K562 (cell line): ENCODE measurements at regions not wholly inside any gene's neighbourhood (a gene's known extent, or its start where the extent isn't known, plus 50 kb on each side); places are given as distances from the start of the nearest gene placed in this dataset.
A peak's percentile ranks its signal among the peaks of the same experiment; 100 is the strongest.

Experiments used
- CREB1 ChIP-seq, 2 experiments: sonication (generic) in 1 of 2; formaldehyde crosslinking in 1 of 2; IDR thresholded peaks; 2 replicates each; pipeline versions ENCODE4 v1.6.1 to v1.8.0; 2012 to 2022; ENCODE audit warnings: inconsistent platforms in 1 of 2, mild to moderate bottlenecking in 1 of 2, missing genetic modification reagents in 1 of 2, moderate library complexity in 1 of 2
- EGR1 ChIP-seq: fragments of 450-650 bp; conservative IDR thresholded peaks from 2 replicates; pipeline ENCODE4 v1.6.1; 2017; ENCODE audit warnings: mild to moderate bottlenecking
- FOSL1 ChIP-seq: fragments of 200-800 bp; sonication (Bioruptor generic); conservative IDR thresholded peaks from 2 replicates; pipeline ENCODE4 v1.6.1; 2016; ENCODE audit warnings: missing genetic modification characterization, missing compliant biosample characterization
- GABPA ChIP-seq: fragments of 200-800 bp; sonication (Bioruptor generic); conservative IDR thresholded peaks from 2 replicates; pipeline ENCODE4 v1.6.1; 2016; ENCODE audit warnings: low read depth, missing genetic modification characterization, missing compliant biosample characterization
- JUND ChIP-seq, 2 experiments: IDR thresholded peaks; 2 replicates in 1 of 2; 3 replicates in 1 of 2; pipeline ENCODE4 v1.6.1; 2011; ENCODE audit warnings: borderline replicate concordance in 2 of 2, low read depth in 2 of 2, low read length in 2 of 2, improper control_type of control experiment in 1 of 2, missing biosample characterization in 1 of 2, missing genetic modification characterization in 1 of 2, missing genetic modification reagents in 1 of 2
- KLF16 ChIP-seq: IDR thresholded peaks from 2 replicates; pipeline ENCODE4 v1.6.1; 2016; ENCODE audit warnings: antibody characterized with exemption
- NFIC ChIP-seq: fragments of 450-650 bp; IDR thresholded peaks from 2 replicates; pipeline ENCODE4 v1.6.1; 2017; ENCODE audit warnings: mild to moderate bottlenecking, inconsistent platforms
- NR4A1 ChIP-seq, 2 experiments: fragments of 250-450 bp in 1 of 2; fragments of 450-650 bp in 1 of 2; sonication (Bioruptor Pico) in 1 of 2; IDR thresholded peaks; 2 replicates each; pipeline versions ENCODE4 v1.4.0 to v1.6.1; 2016 to 2020; ENCODE audit warnings: mild to moderate bottlenecking in 2 of 2, missing compliant biosample characterization in 1 of 2, missing genetic modification characterization in 1 of 2, moderate library complexity in 1 of 2
- PCBP2 ChIP-seq: fragments of 200-400 bp; formaldehyde crosslinking; IDR thresholded peaks from 2 replicates; pipeline ENCODE4 v1.6.1; 2018; ENCODE audit warnings: low read length, low read depth, mild to moderate bottlenecking, moderate library complexity; ENCODE audit not compliant: poor library complexity, severe bottlenecking
- RNF2 ChIP-seq: sonication (generic); IDR thresholded peaks from 2 replicates; pipeline ENCODE4 v1.6.1; 2016
- RREB1 ChIP-seq: fragments of 250-450 bp; sonication (Bioruptor Pico); IDR thresholded peaks from 2 replicates; pipeline ENCODE4 v1.4.0; 2020
- RUNX1 ChIP-seq: sonication (generic); IDR thresholded peaks from 2 replicates; pipeline ENCODE4 v1.6.1; 2016; ENCODE audit warnings: antibody characterized with exemption, low read depth
- TEAD4 ChIP-seq, 2 experiments: sonication (generic) in 1 of 2; formaldehyde crosslinking in 1 of 2; IDR thresholded peaks; 2 replicates each; pipeline versions ENCODE4 v1.6.1 to v1.8.0; 2012 to 2022; ENCODE audit warnings: borderline replicate concordance in 1 of 2, inconsistent platforms in 1 of 2, low read length in 1 of 2, mild to moderate bottlenecking in 1 of 2, missing genetic modification reagents in 1 of 2
- TFAP4 ChIP-seq: sonication (generic); formaldehyde crosslinking; IDR thresholded peaks from 2 replicates; pipeline ENCODE4 v1.8.0; 2022; ENCODE audit warnings: missing genetic modification reagents, mild to moderate bottlenecking, moderate library complexity, borderline replicate concordance
- TF ChIP-seq, protein P1 (sequence below): fragments of 450-650 bp; IDR thresholded peaks from 2 replicates; pipeline ENCODE4 v1.6.1; 2016; ENCODE audit warnings: low read depth, mild to moderate bottlenecking, moderate library complexity
- TF ChIP-seq, protein P2 (sequence below), 2 experiments: fragments of 450-650 bp; IDR thresholded peaks; 2 replicates each; pipeline ENCODE4 v1.6.1; 2016
- TF ChIP-seq, protein P3 (sequence below), 2 experiments: fragments of 250-450 bp in 1 of 2; fragments of 450-650 bp in 1 of 2; sonication (Bioruptor Pico) in 1 of 2; IDR thresholded peaks; 2 replicates each; pipeline versions ENCODE4 v1.6.1 to v1.8.0; 2016 to 2021; ENCODE audit warnings: mild to moderate bottlenecking in 2 of 2, moderate library complexity in 2 of 2, missing compliant biosample characterization in 1 of 2, missing genetic modification characterization in 1 of 2

DNA sequence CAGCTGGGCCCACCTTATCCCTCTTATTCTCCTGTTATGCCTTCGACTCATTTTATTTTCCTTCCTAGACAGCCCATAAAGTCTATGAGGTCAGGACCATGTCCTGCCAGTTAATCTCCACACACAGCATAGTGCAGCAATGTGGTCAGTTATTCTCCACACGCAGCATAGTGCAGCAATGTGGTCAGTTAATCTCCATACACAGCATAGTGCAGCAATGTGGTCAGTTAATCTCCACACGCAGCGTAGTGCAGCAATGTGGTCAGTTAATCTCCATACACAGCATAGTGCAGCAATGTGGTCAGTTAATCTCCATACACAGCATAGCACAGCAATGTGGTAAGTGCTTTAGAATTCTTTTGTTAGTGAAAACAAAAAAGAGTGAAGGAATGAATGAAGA is 77.8 kb downstream of the TEX36 start (continued):
- TF ChIP-seq RREB1 (CRISPR knock-in tag) = no peak
- TF ChIP-seq PCBP2 = no peak
- no peak for TF ChIP-seq EGR1
- 0 out of 2 replicates have a peak, but pooled peaks have one; percentile 17 for TF ChIP-seq GABPA (tag)
- TF ChIP-seq, protein P1, sequence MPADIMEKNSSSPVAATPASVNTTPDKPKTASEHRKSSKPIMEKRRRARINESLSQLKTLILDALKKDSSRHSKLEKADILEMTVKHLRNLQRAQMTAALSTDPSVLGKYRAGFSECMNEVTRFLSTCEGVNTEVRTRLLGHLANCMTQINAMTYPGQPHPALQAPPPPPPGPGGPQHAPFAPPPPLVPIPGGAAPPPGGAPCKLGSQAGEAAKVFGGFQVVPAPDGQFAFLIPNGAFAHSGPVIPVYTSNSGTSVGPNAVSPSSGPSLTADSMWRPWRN = peak; percentile 59; the same call in 1 of the 2 replicates
- TF ChIP-seq CREB1 (IDR thresholded peaks at IDR 0.05) = peak; percentile 77
- TF ChIP-seq CREB1 (CRISPR knock-in tag; IDR thresholded peaks at IDR 0.05) = no peak
- TF ChIP-seq RUNX1 = peak; percentile 99
- TF ChIP-seq, protein P2, sequence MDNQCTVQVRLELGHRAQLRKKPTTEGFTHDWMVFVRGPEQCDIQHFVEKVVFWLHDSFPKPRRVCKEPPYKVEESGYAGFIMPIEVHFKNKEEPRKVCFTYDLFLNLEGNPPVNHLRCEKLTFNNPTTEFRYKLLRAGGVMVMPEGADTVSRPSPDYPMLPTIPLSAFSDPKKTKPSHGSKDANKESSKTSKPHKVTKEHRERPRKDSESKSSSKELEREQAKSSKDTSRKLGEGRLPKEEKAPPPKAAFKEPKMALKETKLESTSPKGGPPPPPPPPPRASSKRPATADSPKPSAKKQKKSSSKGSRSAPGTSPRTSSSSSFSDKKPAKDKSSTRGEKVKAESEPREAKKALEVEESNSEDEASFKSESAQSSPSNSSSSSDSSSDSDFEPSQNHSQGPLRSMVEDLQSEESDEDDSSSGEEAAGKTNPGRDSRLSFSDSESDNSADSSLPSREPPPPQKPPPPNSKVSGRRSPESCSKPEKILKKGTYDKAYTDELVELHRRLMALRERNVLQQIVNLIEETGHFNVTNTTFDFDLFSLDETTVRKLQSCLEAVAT (IDR thresholded peaks at IDR 0.05) = peak in 1 of 2 experiments; percentile 98; a peak in 2 of 4 replicates
- TF ChIP-seq NFIC = peak; percentile 84
- TF ChIP-seq TEAD4 (IDR thresholded peaks at IDR 0.05; ENCODE audit: low read length) = peak; percentile 100
- 0 out of 2 replicates have a peak, but pooled peaks have one; percentile 85 for TF ChIP-seq TEAD4 (CRISPR knock-in tag; IDR thresholded peaks at IDR 0.05; ENCODE audit: borderline replicate concordance)
- peak; percentile 15; the same call in 1 of the 2 replicates for TF ChIP-seq TFAP4 (CRISPR knock-in tag)
- TF ChIP-seq JUND (IDR thresholded peaks at IDR 0.05; ENCODE audit: borderline replicate concordance, low read depth, low read length) = no peak
- TF ChIP-seq JUND (tag; IDR thresholded peaks at IDR 0.05; ENCODE audit: borderline replicate concordance, low read depth, low read length) = peak; percentile 30; the same call in 1 of the 3 replicates
- peak; percentile 90 for TF ChIP-seq RNF2
- TF ChIP-seq, protein P3, sequence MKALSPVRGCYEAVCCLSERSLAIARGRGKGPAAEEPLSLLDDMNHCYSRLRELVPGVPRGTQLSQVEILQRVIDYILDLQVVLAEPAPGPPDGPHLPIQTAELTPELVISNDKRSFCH (CRISPR knock-in tag; IDR thresholded peaks at IDR 0.05) = no peak
- TF ChIP-seq, protein P3 (tag; IDR thresholded peaks at IDR 0.05) = peak; percentile 88
- peak; percentile 97 for TF ChIP-seq KLF16
- no peak for TF ChIP-seq NR4A1 (CRISPR knock-in tag; IDR thresholded peaks at IDR 0.05)
- peak; percentile 45; the same call in 1 of the 2 replicates for TF ChIP-seq NR4A1 (tag; IDR thresholded peaks at IDR 0.05)
- TF ChIP-seq FOSL1 = peak; percentile 46; the same call in 1 of the 2 replicates
